Left lobe of liver (tissue), 2 donors: ENCODE measurements at regions not wholly inside any gene's neighbourhood (a gene's known extent, or its start where the extent isn't known, plus 50 kb on each side); places are given as distances from the start of the nearest gene placed in this dataset.
"Not testable (repeated sequence)": the region's sequence is repeated elsewhere in the genome, so short reads cannot be mapped to it uniquely, and the experiment has no call there.

ENCODE experiments used
- ATAC-seq: fragments of 200-7000 bp; cut with Tn5 transposase; one replicate; pipeline ENCODE4 v1.9.1; 2020; ENCODE audit warnings: mild to moderate bottlenecking, moderate library complexity
- DNase-seq: peaks from one replicate; pipeline ENCODE4 v3.0.0-alpha.2; 2020; ENCODE audit warnings: low spot score
- donor health status: DM: no; HTN: no; CAD: no; lungs with moderate emphysema.
- donor health status: DM: no; HTN: yes; CAD: no.

DNA sequence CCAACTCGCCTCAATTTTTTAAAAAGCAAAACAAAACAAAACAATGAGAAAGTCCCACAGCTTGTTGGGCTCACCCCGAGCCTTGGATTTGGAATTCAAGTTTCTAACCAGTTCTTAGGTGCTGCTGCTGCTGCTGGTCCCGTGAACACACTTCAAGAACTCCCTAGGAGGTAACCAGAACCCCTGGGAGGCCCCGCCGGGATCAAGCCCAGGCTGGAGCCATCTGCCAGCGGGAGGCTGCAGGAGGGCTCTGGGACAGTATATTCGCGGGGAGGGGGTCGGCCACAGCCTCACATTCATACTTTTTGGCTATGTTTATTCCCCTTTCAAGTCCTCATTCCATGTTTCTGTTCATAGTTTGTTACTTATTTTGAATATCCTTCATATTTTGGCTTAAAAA is 223.4 kb downstream of the TFCP2L1 start:
- DNase-seq (no peak), ATAC-seq (no peak)

DNA sequence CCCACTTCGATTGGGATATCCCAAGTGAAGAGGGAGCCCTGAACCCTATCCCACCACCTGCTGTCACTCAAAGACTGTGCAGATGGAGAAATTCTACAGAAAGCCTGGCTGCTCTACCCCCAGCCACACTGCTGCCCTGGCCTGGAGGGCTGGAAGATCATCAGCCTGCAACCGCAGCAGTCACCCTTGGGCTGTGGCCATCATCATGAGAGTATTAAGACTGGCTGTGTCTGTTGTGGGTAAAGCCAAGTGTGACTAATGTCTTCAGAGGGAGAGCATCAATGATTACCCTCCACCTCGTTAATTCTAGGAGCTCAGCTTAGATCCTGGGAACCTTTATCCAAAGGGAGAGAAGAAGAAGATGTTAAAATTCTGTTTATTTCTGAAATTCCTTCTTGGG is 221.5 kb downstream of the TFCP2L1 start:
- no peak for ATAC-seq
- no peak for DNase-seq

DNA sequence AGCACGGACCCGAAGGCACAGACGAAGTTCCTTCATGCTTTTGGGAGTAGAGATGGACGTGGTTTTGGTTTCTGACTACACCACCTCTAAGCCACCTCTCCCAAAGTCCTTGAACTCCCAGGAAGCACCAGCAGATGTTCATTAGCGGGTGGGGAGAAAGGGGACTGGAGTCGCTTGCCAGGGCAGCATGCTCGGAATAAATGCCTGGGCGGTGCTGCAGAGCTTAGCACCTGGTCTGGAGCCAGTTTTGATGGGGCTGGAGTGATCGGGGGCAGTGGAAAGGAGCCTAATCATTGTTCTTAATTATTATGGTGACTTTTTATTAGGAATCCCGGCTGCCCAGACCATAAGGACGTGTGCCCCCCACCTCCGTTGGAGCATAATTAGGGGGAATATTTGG is 220.8 kb downstream of the TFCP2L1 start:
- DNase-seq (no peak), ATAC-seq (no peak)

DNA sequence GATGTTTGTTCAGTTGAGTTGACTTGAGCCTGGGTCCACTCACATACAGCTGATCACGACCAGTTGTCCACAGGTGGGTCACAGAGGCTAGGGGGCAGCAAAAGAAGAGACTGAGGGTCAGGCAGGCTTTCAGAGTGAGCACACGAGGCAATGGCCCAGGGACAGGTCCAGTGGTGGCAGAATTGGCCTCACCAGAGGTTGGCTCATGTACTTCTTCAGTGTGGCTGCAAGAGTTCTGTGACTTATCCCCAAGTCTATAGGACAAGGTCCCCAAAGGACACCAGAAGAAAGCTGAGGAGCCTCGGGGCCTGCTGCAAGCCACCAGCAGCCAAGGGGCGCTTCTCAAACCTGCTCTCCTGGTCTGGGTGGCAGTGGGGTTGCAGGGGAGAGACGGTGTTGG is 219.8 kb downstream of the TFCP2L1 start:
- DNase-seq (no peak), ATAC-seq (no peak)

DNA sequence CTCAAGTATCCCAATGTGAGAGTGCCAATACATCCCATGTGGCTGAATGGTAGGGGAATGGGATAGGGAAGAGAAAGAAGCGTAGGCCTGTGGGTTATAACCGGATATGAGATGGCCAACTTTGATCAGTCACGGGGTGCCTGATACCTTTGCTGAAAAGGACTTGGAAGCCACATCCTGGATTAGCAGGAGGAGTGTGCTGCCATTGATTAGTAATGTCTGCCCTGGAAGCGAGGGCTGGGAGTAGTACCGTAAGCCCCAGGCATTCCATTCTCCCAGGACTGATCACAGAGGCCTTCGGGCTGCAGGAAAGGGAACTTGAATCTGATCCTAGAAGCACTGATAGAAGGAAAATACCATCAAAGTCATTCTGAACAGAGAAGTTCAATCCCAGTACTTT is 218.5 kb downstream of the TFCP2L1 start:
- ATAC-seq (no peak), DNase-seq (no peak)

DNA sequence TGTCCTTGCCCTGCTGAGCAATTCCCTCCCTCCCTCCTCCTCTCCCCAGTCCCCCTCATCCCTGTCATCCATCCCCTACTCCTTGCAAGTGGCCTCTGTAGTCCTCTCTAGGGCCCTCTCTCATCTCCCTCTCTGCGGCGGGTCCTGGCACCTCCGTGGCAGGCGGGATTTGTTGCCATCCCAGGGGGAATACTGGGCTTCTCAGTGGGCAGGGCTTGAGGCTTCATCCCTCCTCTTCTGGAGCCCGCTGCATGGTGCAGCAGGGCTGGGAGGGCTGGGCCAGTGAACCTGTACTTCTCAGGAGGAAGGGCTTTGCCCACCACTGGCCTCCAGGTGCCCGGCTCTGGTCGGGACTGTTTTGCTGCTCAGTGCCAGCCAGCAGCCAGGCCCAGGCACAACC is 216.2 kb downstream of the TFCP2L1 start:
- no peak for DNase-seq
- no peak for ATAC-seq

DNA sequence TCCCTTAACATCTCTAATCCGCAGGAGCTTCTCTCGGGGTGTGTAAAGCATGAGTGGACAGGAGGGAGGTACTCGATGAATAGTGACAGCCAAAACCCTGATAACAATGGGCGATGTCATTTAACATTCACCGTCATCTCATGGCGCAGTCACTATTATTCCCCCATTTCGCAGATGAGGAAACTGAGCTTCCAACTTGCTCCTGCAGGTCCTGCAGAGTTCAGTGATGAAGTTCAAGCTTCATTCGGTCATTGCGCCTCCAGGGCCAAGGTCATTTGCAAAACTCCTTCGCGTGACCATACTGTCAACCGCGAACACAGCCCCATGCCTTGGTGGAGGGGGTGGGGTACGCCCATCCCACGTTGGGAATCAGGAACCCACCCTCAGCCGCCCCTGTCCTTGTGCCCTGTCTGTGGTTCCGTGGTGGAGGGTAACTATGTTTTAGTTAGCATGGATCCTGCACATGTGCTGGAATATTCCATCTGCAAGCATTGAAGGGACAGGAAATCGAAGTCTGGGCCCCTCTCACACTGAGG is 215.5 kb downstream of the TFCP2L1 start:
- DNase-seq (no peak), ATAC-seq (no peak)

DNA sequence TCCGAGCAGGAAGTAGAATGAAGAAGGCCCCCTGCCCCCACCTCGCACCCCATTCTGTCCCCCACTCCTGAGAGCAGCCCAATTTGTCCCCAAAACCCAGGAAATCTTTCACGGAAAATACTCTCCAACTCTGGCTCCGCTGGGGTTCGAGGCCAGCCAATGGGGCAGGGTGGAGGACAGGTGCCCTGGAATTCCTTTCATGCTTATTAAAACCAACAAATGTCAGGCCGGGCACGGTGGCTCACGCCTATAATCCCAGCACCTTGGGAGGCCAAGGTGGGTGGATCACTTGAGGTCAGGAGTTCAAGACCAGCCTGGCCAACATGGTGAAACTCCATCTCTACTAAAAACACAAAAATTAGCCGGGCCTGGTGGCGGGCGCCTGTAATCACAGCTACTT is 214.9 kb downstream of the TFCP2L1 start:
- not testable (repeated sequence) for DNase-seq, ATAC-seq

DNA sequence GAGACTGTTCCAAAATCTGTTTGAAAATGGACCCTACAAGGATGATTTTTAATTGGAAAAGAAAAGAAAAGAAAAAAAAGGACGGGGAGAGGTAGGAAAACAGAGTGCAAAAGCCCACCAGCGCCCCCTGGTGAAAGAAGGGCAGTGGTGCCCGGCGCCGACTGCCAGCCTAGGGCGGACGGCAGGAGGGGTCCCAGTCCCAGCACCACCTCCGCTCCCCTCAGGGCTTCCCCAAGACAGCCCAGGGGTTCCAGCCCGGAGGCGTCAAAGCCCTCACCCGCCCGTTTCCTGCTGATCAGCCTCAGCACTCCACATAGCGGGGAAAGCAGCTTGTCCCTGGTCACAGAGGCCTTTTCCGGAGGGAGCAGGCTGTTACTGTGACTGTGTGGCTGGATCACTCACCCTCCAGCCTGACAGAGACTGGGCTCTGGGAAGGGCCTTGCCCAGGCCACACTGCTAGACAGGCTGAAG is 213.9 kb downstream of the TFCP2L1 start:
- ATAC-seq (peak; percentile 82), DNase-seq (peak; percentile 57)

DNA sequence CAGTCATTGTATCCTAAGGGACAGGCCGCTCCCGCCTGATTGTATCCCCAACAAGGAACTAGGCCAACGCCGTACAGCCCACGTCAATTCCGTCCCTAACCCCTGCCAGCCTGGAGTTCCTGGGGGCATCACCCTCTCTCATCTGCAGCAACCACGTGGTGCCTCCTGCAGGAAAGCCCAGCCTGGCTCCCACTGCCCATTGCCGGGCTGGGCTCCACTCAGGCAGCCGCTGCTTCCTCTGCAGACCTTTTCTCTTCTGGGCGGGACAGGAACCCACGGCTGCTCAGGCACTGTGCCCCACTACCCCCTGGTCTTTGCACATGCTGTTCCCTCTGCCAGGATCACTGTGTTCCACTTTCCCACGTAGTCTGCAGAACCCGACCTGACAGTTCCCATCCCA is 212.2 kb downstream of the TFCP2L1 start:
- DNase-seq (no peak), ATAC-seq (no peak)

DNA sequence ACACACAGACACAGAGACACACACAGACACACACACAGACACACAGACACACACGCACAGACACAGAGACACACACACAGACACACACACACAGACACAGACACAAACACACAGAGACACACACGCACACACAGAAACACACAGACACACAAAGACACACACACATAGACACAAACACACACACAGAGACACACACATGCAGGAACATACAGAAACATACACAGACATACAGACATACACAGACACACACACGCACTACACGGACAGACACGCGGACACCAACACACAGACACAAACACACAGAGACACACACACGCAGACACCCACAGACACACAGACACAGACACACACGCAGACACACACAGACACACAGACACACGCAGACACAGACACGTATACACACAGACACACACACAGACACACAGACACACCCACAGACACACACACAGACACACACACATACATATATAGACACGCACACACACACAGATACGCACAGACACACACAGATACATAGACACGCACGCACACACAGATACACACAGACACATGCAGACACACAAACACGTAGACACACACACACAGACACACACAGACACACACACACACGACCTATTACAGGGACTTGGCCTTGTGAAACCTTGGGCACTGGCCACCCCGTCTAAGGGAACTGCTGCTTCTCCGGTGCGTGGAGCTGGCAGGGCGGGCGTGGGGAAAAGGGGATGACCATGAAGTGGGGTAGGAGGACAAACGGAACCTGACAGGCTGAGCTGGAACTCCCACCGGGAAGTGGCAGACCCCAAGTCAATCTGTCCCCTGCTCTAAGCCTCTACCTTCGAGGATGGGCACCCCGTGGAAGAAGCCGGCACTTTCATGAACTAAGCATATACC is 211.4 kb downstream of the TFCP2L1 start:
- ATAC-seq (no peak), DNase-seq (no peak)

DNA sequence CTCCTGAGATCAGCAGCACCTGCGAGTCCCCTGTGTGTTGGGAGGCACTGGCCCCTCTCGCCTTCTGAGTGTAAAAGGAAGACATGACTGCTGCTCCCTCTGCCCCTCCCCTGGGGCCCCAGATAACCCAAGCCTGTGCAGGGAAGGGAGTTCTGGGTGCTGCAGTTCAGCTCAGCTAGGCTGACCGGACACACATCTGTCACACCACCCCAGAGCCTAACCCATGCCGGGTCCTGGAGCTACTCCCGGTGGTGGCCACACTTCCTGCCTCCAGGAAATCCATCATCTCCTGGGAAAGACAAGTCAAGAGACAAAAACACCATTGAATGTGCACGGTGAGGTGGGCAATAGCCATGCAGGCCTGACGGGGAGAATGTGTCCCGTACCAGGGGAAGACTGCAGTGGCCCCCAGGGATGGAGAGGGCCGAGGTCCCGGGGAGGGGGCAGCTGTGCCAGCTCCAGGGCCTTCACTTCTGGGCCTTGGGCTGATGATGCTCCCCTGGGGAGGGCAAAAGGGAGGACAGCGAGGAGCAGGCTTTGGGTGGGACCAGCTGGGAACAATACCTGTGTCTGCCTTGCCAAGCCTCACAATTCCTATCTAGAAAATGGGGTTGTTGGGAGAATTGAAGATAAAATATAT is 210.6 kb downstream of the TFCP2L1 start:
- DNase-seq: no peak
- no peak for ATAC-seq

DNA sequence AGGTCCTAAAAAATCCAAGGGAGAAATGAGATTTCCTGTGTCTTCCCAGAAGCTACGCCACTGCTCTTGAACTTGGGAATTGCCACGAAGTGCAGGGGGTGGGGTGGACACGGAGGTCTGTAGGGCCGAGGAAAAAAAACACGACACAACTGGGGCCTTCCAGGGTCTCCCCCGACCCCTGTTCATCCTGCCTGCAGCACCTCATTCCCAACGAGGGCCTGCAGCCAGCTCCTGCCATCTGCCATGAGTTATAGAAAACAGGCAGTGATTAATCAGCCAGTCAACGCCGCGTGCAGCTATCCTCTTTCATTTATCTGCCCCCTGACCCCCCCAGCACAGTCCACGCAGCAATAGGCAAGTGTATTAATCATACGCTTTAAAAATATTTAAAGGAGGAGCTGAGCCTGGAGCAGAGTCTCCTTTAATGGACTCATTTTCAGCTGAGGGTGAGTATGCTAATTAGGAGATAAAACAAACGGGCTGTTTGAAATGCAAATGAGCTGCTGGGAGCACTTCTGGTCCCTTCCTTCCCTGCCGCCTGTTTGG is 209.9 kb downstream of the TFCP2L1 start:
- no peak for DNase-seq
- no peak for ATAC-seq

DNA sequence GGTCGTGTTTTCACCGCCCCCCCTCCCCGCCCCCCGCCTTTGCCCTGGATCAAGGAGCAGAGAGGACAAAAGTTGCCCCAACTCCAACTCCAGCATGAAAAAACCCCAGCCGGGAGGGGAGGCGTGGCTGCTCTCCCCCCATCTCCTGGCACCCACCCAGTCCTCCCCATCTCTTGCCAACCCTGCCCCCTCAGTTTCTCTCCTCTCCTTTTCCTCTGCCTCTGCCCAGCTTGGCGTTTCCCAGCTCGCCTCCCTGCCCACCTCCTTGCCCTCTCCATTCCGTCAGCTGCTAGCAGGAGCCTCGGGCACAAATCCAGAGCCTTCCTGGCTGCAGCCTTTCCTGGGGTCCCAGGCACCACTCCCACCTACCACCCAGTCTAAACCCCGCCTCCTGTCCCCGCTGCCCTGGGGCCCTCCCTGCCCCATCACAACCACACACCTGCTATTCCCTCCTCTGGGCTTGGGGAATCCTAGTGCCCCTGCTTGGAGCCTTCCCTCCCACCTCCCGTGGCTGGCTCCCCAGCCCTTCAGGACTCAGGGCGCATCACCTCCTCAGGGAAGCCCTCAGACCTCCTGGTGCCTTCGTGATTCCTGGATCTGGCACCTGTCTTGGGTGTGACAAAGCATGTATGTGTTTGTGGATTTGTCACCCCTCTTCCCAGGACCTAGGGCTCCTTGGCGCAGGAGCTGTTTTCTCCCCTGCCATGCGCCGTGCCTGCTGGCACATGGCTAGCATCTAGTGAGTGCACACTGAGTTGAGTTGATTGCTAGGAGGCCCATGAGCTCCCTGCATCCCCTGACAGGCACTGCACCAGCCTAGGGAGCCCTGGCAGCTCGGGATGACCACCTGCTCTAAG is 209.1 kb downstream of the TFCP2L1 start:
- DNase-seq: no peak

DNA sequence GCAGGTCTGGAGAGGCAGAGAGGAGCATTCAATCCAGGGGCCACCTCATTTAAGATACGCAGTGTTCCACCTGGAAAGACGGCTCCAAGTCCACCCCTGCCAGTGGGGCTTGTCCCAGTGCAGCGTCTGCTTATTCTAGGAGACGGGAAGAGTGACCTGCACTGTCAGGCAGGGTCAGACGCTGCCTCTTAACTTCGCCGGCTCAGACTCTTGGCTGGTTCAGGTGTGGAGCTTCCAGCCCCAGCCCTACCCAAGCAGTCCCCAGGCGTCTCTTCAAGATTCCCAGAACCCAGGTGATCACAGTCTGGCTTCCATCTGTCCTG is 208.5 kb downstream of the TFCP2L1 start:
- ATAC-seq: no peak
- DNase-seq: no peak

More for the DNA sequence above, 209.1 kb downstream of the TFCP2L1 start:
- ATAC-seq: no peak

DNA sequence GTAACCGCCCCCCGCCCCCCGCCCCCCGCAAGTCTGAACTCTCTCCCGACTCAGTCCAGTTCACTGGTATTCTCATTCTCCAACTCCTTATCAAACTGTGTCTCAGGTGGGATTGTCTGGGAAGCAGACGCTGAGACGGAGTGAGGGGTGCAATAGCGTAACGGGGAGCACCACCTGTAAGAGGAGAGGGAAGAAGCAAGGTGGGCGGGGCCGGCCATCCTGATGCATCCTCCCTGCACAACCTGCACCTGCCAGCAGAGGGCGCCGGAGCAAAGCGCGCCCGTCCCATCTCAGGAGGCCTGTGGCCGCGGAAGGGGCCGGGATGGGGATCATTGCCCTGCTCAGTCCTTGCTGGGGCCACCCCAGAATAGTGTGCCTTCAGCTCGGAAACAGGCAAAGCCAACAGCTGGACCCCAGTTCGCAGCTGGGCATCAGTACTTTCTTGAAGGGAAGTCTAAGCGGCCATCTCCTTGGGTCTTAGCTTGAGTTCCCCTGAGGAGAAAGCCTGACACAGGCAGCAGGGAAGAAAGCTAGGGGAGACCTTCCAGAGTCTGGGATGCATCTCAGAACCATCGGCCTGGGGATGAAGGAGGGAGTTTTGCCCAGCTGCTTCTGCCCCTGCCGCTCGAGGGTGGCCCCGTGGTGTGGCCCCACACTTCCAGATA is 208.0 kb downstream of the TFCP2L1 start:
- DNase-seq: peak; percentile 70
- ATAC-seq: peak; percentile 90

DNA sequence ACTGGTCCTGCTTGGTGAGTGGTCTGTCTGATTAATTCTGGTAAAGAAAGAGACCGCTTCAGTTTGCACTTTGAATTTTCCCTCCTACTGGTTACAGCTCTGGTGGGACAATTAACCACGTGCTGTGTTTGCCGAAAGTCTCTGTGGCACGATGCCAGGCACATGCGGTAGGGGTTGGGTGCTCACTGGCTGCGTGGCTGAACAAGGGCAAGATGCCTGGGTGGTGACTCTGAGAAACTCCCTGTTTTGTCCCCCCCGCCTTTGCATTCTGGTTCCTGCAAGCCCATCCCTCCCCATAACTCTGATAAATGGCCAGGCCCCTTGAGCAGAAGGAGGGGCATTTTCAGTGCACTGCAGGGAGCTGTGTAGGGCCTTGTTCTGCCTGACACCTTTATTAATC is 206.1 kb downstream of the TFCP2L1 start:
- DNase-seq (no peak), ATAC-seq (no peak)

DNA sequence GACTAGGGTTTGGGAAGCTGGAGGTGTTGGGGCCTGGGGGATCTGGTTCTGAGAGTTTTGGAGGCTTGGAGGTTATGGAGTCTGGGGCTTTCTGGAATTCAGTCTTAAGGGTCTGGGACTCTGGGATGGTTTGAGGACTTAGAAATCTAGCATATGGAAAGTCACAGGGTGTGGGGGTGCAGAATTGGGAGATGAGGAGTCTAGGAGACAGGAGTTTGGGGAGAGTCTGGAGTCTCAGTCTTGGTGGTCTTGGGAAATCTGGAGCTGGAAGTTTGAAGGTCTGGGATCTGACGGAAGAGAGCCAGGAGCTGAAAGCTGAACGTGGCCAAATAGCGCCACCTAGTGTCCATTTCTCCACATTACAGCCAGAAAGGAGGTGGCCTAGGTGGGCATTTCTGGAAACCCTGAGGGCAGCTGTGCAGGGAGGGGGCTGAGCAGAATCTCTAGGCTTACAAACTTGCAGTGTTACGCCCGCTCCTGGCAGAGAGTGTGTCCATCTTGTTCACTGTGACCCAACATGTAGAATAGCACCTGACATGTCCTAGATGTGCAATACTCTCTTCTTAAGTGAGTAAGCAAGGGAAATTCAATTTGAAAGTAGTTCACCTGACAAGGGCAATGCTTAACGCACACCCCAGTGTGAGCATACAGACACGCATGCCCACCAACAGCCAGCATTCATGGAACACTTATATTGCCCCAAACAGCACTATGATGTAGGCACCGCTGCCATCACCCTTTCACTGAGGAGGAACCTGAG is 204.8 kb downstream of the TFCP2L1 start:
- ATAC-seq (peak; percentile 74), DNase-seq (peak; percentile 52)

DNA sequence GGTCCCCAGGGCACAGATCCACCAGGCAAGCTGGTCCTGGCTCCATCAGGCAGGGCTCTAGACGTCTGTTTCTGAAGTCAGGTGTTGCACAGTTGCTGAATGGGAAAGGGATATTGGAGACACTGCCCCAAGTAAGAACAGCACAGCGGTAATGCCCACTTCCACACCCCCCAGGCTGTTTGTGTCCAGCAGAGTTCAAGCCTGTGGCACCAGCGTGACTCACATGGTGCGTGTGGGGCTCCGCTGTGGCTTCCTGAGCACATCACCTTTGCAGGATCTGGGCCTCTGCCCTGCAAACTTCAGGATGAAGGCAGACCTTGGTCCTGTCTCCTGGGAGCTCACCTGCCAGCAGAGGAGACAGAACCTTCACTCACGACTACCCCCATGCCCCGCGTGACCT is 203.3 kb downstream of the TFCP2L1 start:
- DNase-seq: no peak
- no peak for ATAC-seq

DNA sequence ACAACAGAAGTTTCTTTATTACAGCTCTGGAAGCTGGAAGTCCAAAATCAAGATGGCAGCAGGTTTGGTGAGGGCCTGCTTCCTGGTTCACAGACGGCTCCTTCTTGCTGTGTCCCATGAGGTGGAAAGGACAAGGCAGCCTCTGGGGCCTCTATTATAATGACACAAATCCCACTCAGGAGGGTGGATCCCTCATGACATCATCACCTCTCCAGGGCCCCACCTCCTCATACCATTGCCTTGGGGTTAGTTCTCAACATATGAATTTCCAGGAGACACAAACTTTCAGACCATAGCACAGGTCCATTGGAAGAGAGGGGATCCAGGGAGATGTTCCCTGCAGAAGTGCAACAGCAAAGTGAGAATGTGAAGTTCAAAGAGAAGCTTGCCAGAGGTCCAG is 202.8 kb downstream of the TFCP2L1 start:
- DNase-seq (no peak), ATAC-seq (no peak)
